ENCODE measurements at regions not wholly inside any gene's neighbourhood (a gene's known extent, or its start where the extent isn't known, plus 50 kb on each side); places are given as distances from the start of the nearest gene placed in this dataset.

DNA sequence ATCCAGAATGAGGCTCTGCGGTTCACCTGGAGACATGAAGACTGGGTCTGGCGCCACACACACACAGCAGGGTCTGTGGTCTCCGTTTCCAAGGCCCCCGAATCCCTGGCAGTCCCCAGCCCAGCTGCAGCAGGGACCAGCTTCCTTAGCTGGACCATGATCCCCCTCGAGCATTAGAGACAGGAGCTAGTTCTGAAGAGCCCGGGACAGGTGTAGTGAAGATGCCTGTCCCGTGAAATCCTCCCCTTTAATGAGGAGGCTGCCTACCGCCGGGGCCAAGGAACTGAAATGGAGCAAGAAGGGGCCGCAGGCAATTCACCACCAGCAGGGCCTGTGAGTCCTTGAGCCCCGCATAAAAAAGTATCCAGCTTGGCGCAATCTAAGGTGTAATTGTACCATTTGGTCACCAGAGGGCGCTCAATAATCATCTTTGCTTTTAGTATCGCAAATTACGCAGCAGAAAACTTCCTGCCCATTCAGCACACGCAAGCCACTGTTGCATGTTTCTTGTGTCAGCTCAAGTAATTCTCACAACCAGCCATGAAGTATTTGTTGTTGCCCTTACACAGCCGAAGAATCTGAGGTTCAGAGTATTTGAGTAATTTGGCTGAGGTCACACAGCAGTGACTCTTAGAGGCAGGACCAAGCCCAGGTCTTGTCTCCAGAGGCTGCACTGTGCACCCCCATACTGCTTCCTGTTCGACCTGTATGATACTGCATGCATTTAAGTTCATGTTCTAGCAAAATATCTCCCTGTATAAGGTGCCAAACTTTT, 54.3 kb upstream of the PPP2R5C start (continued):
- TF ChIP-seq, protein P1, sequence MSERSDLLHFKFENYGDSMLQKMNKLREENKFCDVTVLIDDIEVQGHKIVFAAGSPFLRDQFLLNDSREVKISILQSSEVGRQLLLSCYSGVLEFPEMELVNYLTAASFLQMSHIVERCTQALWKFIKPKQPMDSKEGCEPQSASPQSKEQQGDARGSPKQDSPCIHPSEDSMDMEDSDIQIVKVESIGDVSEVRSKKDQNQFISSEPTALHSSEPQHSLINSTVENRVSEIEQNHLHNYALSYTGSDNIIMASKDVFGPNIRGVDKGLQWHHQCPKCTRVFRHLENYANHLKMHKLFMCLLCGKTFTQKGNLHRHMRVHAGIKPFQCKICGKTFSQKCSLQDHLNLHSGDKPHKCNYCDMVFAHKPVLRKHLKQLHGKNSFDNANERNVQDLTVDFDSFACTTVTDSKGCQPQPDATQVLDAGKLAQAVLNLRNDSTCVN (CRISPR knock-in tag; IDR thresholded peaks at IDR 0.05) = no peak
- TF ChIP-seq CBX3 (IDR thresholded peaks at IDR 0.05; ENCODE audit: borderline replicate concordance in 1 of 2, low read length in 2 of 2) = peak in 1 of 2 experiments; percentile 76; a peak in 1 of 3 replicates
- TF ChIP-seq XRCC4 (IDR thresholded peaks at IDR 0.05; ENCODE audit: extremely low read depth, insufficient read depth, insufficient read length) = no peak
- TF ChIP-seq, protein P2, sequence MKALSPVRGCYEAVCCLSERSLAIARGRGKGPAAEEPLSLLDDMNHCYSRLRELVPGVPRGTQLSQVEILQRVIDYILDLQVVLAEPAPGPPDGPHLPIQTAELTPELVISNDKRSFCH (CRISPR knock-in tag; IDR thresholded peaks at IDR 0.05) = no peak
- TF ChIP-seq, protein P2 (tag; IDR thresholded peaks at IDR 0.05) = no peak
- TF ChIP-seq MYC (IDR thresholded peaks at IDR 0.05; ENCODE audit: low read depth, low read length) = 0 out of 2 replicates have a peak, but pooled peaks have one; percentile 38
- no peak for TF ChIP-seq MYC (CRISPR knock-in tag; IDR thresholded peaks at IDR 0.05; ENCODE audit: borderline replicate concordance, low read depth)
- no peak for TF ChIP-seq NR2C2 (CRISPR knock-in tag; IDR thresholded peaks at IDR 0.05)
- 0 out of 2 replicates have a peak, but pooled peaks have one; percentile 17 for TF ChIP-seq NR2C2 (tag; IDR thresholded peaks at IDR 0.05)
- peak; percentile 44; the same call in 1 of the 2 replicates for TF ChIP-seq GABPB1 (CRISPR knock-in tag; IDR thresholded peaks at IDR 0.05)
- TF ChIP-seq HNRNPLL (IDR thresholded peaks at IDR 0.05; ENCODE audit: low read depth, low read length, poor library complexity, severe bottlenecking) = peak; percentile 95
- peak; percentile 82 for TF ChIP-seq NFE2 (IDR thresholded peaks at IDR 0.05; ENCODE audit: low read depth)
- TF ChIP-seq RB1 (IDR thresholded peaks at IDR 0.05; ENCODE audit: low read depth) = peak; percentile 31; the same call in 1 of the 2 replicates
- TF ChIP-seq L3MBTL2 (IDR thresholded peaks at IDR 0.05) = peak; percentile 61; the same call in 1 of the 2 replicates
- peak; percentile 57 to 66; a peak in 3 of 4 replicates for TF ChIP-seq FOXK2 (conservative IDR thresholded peaks at IDR 0.05 in 1 of 2, IDR thresholded peaks at IDR 0.05 in 1 of 2; ENCODE audit: low read depth in 2 of 2)
- TF ChIP-seq CEBPB (tag; IDR thresholded peaks at IDR 0.05) = peak; percentile 64
- TF ChIP-seq, protein P3, sequence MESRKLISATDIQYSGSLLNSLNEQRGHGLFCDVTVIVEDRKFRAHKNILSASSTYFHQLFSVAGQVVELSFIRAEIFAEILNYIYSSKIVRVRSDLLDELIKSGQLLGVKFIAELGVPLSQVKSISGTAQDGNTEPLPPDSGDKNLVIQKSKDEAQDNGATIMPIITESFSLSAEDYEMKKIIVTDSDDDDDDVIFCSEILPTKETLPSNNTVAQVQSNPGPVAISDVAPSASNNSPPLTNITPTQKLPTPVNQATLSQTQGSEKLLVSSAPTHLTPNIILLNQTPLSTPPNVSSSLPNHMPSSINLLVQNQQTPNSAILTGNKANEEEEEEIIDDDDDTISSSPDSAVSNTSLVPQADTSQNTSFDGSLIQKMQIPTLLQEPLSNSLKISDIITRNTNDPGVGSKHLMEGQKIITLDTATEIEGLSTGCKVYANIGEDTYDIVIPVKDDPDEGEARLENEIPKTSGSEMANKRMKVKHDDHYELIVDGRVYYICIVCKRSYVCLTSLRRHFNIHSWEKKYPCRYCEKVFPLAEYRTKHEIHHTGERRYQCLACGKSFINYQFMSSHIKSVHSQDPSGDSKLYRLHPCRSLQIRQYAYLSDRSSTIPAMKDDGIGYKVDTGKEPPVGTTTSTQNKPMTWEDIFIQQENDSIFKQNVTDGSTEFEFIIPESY (CRISPR knock-in tag; IDR thresholded peaks at IDR 0.05) = no peak
- TF ChIP-seq, protein P4, sequence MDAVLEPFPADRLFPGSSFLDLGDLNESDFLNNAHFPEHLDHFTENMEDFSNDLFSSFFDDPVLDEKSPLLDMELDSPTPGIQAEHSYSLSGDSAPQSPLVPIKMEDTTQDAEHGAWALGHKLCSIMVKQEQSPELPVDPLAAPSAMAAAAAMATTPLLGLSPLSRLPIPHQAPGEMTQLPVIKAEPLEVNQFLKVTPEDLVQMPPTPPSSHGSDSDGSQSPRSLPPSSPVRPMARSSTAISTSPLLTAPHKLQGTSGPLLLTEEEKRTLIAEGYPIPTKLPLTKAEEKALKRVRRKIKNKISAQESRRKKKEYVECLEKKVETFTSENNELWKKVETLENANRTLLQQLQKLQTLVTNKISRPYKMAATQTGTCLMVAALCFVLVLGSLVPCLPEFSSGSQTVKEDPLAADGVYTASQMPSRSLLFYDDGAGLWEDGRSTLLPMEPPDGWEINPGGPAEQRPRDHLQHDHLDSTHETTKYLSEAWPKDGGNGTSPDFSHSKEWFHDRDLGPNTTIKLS (IDR thresholded peaks at IDR 0.05; ENCODE audit: borderline replicate concordance, low read depth) = peak; percentile 56
- no peak for TF ChIP-seq MEIS2 (IDR thresholded peaks at IDR 0.05; ENCODE audit: partially characterized antibody)
- TF ChIP-seq, protein P5, sequence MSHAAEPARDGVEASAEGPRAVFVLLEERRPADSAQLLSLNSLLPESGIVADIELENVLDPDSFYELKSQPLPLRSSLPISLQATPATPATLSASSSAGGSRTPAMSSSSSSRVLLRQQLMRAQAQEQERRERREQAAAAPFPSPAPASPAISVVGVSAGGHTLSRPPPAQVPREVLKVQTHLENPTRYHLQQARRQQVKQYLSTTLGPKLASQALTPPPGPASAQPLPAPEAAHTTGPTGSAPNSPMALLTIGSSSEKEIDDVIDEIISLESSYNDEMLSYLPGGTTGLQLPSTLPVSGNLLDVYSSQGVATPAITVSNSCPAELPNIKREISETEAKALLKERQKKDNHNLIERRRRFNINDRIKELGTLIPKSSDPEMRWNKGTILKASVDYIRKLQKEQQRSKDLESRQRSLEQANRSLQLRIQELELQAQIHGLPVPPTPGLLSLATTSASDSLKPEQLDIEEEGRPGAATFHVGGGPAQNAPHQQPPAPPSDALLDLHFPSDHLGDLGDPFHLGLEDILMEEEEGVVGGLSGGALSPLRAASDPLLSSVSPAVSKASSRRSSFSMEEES (CRISPR knock-in tag; IDR thresholded peaks at IDR 0.05) = no peak
- TF ChIP-seq TRIM28 (IDR thresholded peaks at IDR 0.05) = no peak
- no peak for TF ChIP-seq PHB (CRISPR knock-in tag; IDR thresholded peaks at IDR 0.05)
- TF ChIP-seq RNF2 (IDR thresholded peaks at IDR 0.05) = 0 out of 2 replicates have a peak, but pooled peaks have one; percentile 60

All from K562 (cell line).